Esophagus muscularis mucosa (tissue), 4 donors: ENCODE measurements at regions not wholly inside any gene's neighbourhood (a gene's known extent, or its start where the extent isn't known, plus 50 kb on each side); places are given as distances from the start of the nearest gene placed in this dataset.
"Not testable (repeated sequence)": the region's sequence is repeated elsewhere in the genome, so short reads cannot be mapped to it uniquely, and the experiment has no call there.

Experiments
- DNase-seq: peaks from one replicate; pipeline ENCODE4 v3.0.0-alpha.2; 2017; ENCODE audit errors: extremely low spot score
- H3K27ac ChIP-seq, 4 donors: fragments of 200-600 bp; sonication (generic); replicated peaks in 1 of 4; 1 replicate in 3 of 4; 2 replicates in 1 of 4; pipeline ENCODE4 v1.5.1; 2016 to 2019; ENCODE audit warnings: mild to moderate bottlenecking in 1 of 4
- H3K27me3 ChIP-seq, 4 donors: fragments of 200-600 bp; sonication (generic); one replicate each; pipeline versions ENCODE4 v1.5.1 to v1.6.0; 2016 to 2019
- H3K36me3 ChIP-seq, 4 donors: fragments of 200-600 bp; sonication (generic); one replicate each; pipeline ENCODE4 v1.5.1; 2016 to 2019
- H3K4me1 ChIP-seq, 4 donors: fragments of 200-600 bp; sonication (generic); one replicate each; pipeline ENCODE4 v1.5.1; 2016 to 2019
- H3K4me3 ChIP-seq, 4 donors: fragments of 200-600 bp; sonication (generic); 1 replicate in 2 of 4; 2 replicates in 2 of 4; pipeline ENCODE4 v1.5.1; 2016 to 2019; ENCODE audit warnings: mild to moderate bottlenecking in 4 of 4, moderate library complexity in 1 of 4
- H3K9me3 ChIP-seq, 4 donors: fragments of 200-600 bp; sonication (generic); 1 replicate in 3 of 4; 2 replicates in 1 of 4; pipeline ENCODE4 v1.5.1; 2016 to 2019
- CTCF ChIP-seq, 3 experiments: fragments of 200-600 bp in 2 of 3; fragments of 450-650 bp in 1 of 3; sonication (generic) in 2 of 3; IDR thresholded peaks; one replicate each; pipeline ENCODE4 v1.5.1; 2017 to 2019; ENCODE audit warnings: antibody characterized with exemption in 3 of 3, mild to moderate bottlenecking in 2 of 3, moderate library complexity in 1 of 3
- EP300 ChIP-seq: sonication (generic); formaldehyde crosslinking; IDR thresholded peaks from one replicate; pipeline ENCODE4 v1.6.1; 2017; ENCODE audit warnings: antibody characterized with exemption
- POLR2A ChIP-seq: fragments of 450-650 bp; IDR thresholded peaks from one replicate; pipeline ENCODE4 v1.6.1; 2017; ENCODE audit warnings: antibody characterized with exemption, moderate library complexity, mild to moderate bottlenecking, low read depth
- POLR2AphosphoS5 ChIP-seq, 2 donors: sonication (generic); formaldehyde crosslinking; IDR thresholded peaks; one replicate each; pipeline ENCODE4 v1.6.1; 2017; ENCODE audit warnings: antibody characterized with exemption in 2 of 2
- WGBS: methylation state at CpG from one replicate; pipeline ENCODE4 v1.1.5; 2018; 5-methylcytosine and 5-hydroxymethylcytosine counted together
- intact Hi-C: fragments of 100-400 bp; cut with DNase I; formaldehyde crosslinking; loops from one replicate; pipeline ENCODE4 v1.15.1; 2023

GRCh38 chr6:115582386-115582785 is 478.3 kb downstream of the FRK start:
- Histone ChIP-seq H3K4me3 (no peak overlapping the region), H3K27me3 (no peaks in the 10 kb centered on the region), H3K9me3 (no peaks in the 10 kb centered on the region), H3K4me1 (no peaks in the 10 kb centered on the region), H3K27ac (no peak overlapping the region), H3K36me3 (no peaks in the 10 kb centered on the region)
- no peak for TF ChIP-seq EP300
- no peak for TF ChIP-seq POLR2A
- no peak for TF ChIP-seq POLR2AphosphoS5 (IDR thresholded peaks at IDR 0.05)
- TF ChIP-seq CTCF (IDR thresholded peaks at IDR 0.05): no peak
- WGBS: 93% methylated on average over 2 of the region's 2 CpGs
- intact Hi-C loops: no loop called here
- DNase-seq: no peak

- H3K4me1 ChIP-seq, DNase-seq, H3K4me3 ChIP-seq, H3K27ac ChIP-seq, H3K36me3 ChIP-seq, H3K27me3 ChIP-seq, intact Hi-C loops, H3K9me3 ChIP-seq: not testable (repeated sequence)
- 77% methylated on average over 2 of the region's 2 CpGs for WGBS
Observed at GRCh38 chr6:115579565-115579964, 481.1 kb downstream of the FRK start.

GRCh38 chr6:115577270-115577669 is 483.4 kb downstream of the FRK start:
- H3K27me3 ChIP-seq: no peaks in the 10 kb centered on the region

GRCh38 chr6:115575285-115575684 is 485.4 kb downstream of the FRK start:
- Histone ChIP-seq H3K27me3 (no peaks in the 10 kb centered on the region), H3K27ac (no peak overlapping the region), H3K9me3 (no peaks in the 10 kb centered on the region), H3K36me3 (no peaks in the 10 kb centered on the region), H3K4me3 (no peak overlapping the region), H3K4me1 (peaks cover 0 to 14% (median 1%) of the 10 kb centered on the region in 4 donors)
- intact Hi-C loops: no loop called here
- no peak for TF ChIP-seq CTCF (IDR thresholded peaks at IDR 0.05)
- no peak for TF ChIP-seq POLR2A
- no peak for TF ChIP-seq POLR2AphosphoS5 (IDR thresholded peaks at IDR 0.05)
- TF ChIP-seq EP300: no peak
- 100% methylated on average over 1 of the region's 1 CpG for WGBS
- no peak for DNase-seq

More at GRCh38 chr6:115577270-115577669, 483.4 kb downstream of the FRK start:
- intact Hi-C loops: no loop called here
- H3K4me3 ChIP-seq: no peak overlapping the region
- H3K4me1 ChIP-seq: peaks cover 0 to 7% (median 0%) of the 10 kb centered on the region in 4 donors
- no peak for DNase-seq
- no peak for TF ChIP-seq EP300
- no peak for TF ChIP-seq CTCF (IDR thresholded peaks at IDR 0.05)
- no peak for TF ChIP-seq POLR2A
- no peak for TF ChIP-seq POLR2AphosphoS5 (IDR thresholded peaks at IDR 0.05)
- no peaks in the 10 kb centered on the region for H3K9me3 ChIP-seq
- 43% methylated on average over 2 of the region's 2 CpGs for WGBS
- no peak overlapping the region for H3K27ac ChIP-seq
- no peaks in the 10 kb centered on the region for H3K36me3 ChIP-seq

- WGBS: 56% methylated on average over 2 of the region's 2 CpGs
- TF ChIP-seq POLR2A: no peak
- TF ChIP-seq POLR2AphosphoS5 (IDR thresholded peaks at IDR 0.05): no peak
- no peak for TF ChIP-seq CTCF (IDR thresholded peaks at IDR 0.05)
Observed at GRCh38 chr6:115573861-115574260, 486.8 kb downstream of the FRK start.

More at GRCh38 chr6:115573861-115574260, 486.8 kb downstream of the FRK start:
- Histone ChIP-seq H3K9me3 (peaks cover 0 to 2% (median 0%) of the 10 kb centered on the region in 4 donors), H3K4me3 (no peak overlapping the region), H3K36me3 (no peaks in the 10 kb centered on the region), H3K27me3 (no peaks in the 10 kb centered on the region), H3K27ac (no peak overlapping the region), H3K4me1 (peaks cover 0 to 16% (median 3%) of the 10 kb centered on the region in 4 donors)
- DNase-seq: no peak
- intact Hi-C loops: no loop called here
